ENCODE measurements at regions not wholly inside any gene's neighbourhood (a gene's known extent, or its start where the extent isn't known, plus 50 kb on each side); places are given as distances from the start of the nearest gene placed in this dataset.
A peak's percentile ranks its signal among the peaks of the same experiment; 100 is the strongest.

DNA sequence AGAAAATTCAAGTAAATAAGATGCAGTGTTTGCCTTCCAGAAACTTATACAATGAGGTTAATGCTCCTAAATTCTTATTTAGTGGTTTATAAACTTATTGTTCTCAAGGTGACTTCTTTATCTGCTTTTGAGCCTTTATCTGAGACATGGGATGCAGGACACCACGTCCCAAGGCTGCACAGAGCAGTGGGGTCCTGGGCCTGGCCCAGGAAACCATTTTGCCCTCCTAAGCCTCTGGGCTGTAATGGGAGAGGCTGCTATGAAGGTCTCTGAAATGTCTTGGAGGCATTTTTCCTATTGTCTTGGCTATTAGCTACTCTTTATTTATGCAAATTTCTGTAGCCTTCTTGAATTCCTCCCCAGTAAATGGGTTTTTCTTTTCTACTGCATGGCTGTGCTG lies 652.6 kb upstream of the SETBP1 start:
- Histone ChIP-seq H3K36me3 (no peaks in the 10 kb centered on the region), H3K4me1 (no peaks in the 10 kb centered on the region), H3K27ac (no peak overlapping the region), H3K27me3 (ENCODE audit: low read depth) (no peaks in the 10 kb centered on the region), H3K4me3 (no peak overlapping the region), H3K9me3 (no peaks in the 10 kb centered on the region)
- intact Hi-C loops (cut with DNase I): no loop called here
- no peak for DNase-seq
- no peak for ATAC-seq
- no peak for TF ChIP-seq CTCF (IDR thresholded peaks at IDR 0.05)

GRCh38 chr18:44031063-44031462 lies 649.6 kb upstream of the SETBP1 start:
- H3K36me3 ChIP-seq: no peaks in the 10 kb centered on the region
- H3K4me3 ChIP-seq: no peak overlapping the region
- no peak for ATAC-seq
- no peak overlapping the region for H3K27ac ChIP-seq
- intact Hi-C loops (cut with DNase I): no loop called here
- DNase-seq: no peak
- no peaks in the 10 kb centered on the region for H3K9me3 ChIP-seq
- TF ChIP-seq CTCF (IDR thresholded peaks at IDR 0.05): no peak
- H3K27me3 ChIP-seq (ENCODE audit: low read depth): no peaks in the 10 kb centered on the region
- H3K4me1 ChIP-seq: peaks cover 6% of the 10 kb centered on the region

- Histone ChIP-seq H3K36me3 (no peaks in the 10 kb centered on the region), H3K4me1 (peaks cover 6% of the 10 kb centered on the region), H3K27me3 (ENCODE audit: low read depth) (no peaks in the 10 kb centered on the region), H3K4me3 (no peak overlapping the region), H3K27ac (no peak overlapping the region), H3K9me3 (no peaks in the 10 kb centered on the region)
- TF ChIP-seq CTCF (IDR thresholded peaks at IDR 0.05): no peak
- DNase-seq (no peak), ATAC-seq (peak in 1 of 2 donors; percentile 67)
- intact Hi-C loops (cut with DNase I): no loop called here
These were observed 647.5 kb upstream of the SETBP1 start for GRCh38 chr18:44033144-44033701.

GRCh38 chr18:44035554-44035953 lies 645.1 kb upstream of the SETBP1 start:
- no peaks in the 10 kb centered on the region for H3K36me3 ChIP-seq
- no peaks in the 10 kb centered on the region for H3K9me3 ChIP-seq
- no peak overlapping the region for H3K27ac ChIP-seq
- intact Hi-C loops (cut with DNase I): no loop called here
- peaks cover 6% of the 10 kb centered on the region for H3K4me1 ChIP-seq
- no peaks in the 10 kb centered on the region for H3K27me3 ChIP-seq (ENCODE audit: low read depth)
- no peak for DNase-seq
- no peak overlapping the region for H3K4me3 ChIP-seq
- peak; percentile 27 to 83 for ATAC-seq
- no peak for TF ChIP-seq CTCF (IDR thresholded peaks at IDR 0.05)

- H3K27me3 ChIP-seq (ENCODE audit: low read depth): no peaks in the 10 kb centered on the region
- TF ChIP-seq CTCF (IDR thresholded peaks at IDR 0.05): no peak
- intact Hi-C loops (cut with DNase I): no loop called here
- no peak overlapping the region for H3K27ac ChIP-seq
- H3K4me1 ChIP-seq: peaks cover 6% of the 10 kb centered on the region
- DNase-seq: peak; percentile 51
- no peaks in the 10 kb centered on the region for H3K36me3 ChIP-seq
- no peak overlapping the region for H3K4me3 ChIP-seq
- no peak for ATAC-seq
- H3K9me3 ChIP-seq: no peaks in the 10 kb centered on the region
These were observed 644.2 kb upstream of the SETBP1 start for GRCh38 chr18:44036501-44036900.

DNA sequence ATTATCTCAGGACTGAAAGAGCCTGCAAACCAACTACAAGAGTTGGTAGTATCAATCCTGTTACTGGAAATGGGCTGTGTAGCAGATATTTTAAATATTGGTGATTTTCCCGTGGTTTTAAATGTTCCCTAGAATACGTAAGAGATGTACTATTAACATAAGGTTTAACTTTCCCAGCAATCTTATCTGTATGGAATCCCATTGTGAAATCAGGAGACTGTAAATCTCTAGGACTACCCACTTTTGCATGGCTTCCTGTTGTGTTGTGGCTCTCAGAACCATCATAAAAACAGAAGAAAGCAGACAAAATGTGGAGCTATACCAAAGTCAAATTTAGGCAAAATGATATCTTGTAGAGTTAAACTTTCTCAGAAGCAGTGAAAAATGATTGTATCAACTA lies 641.5 kb upstream of the SETBP1 start:
- ATAC-seq: no peak
- no peak for TF ChIP-seq CTCF (IDR thresholded peaks at IDR 0.05)
- no peaks in the 10 kb centered on the region for H3K36me3 ChIP-seq
- H3K9me3 ChIP-seq: no peaks in the 10 kb centered on the region
- peaks cover 6% of the 10 kb centered on the region for H3K4me1 ChIP-seq
- H3K27ac ChIP-seq: no peak overlapping the region
- H3K4me3 ChIP-seq: no peak overlapping the region
- DNase-seq: no peak
- no peaks in the 10 kb centered on the region for H3K27me3 ChIP-seq (ENCODE audit: low read depth)
- intact Hi-C loops (cut with DNase I): no loop called here

Measured in lower lobe of right lung (tissue), 2 donors.